Stimulated activated CD4-positive, alpha-beta T cell treated with anti-CD3 and anti-CD28 coated beads, Interleukin-12 subunit alpha, Interleukin-12 subunit beta, amount 100 ng/mL, for 24 hours (primary cell): ENCODE measurements at regions not wholly inside any gene's neighbourhood (a gene's known extent, or its start where the extent isn't known, plus 50 kb on each side); places are given as distances from the start of the nearest gene placed in this dataset.
"Not testable (repeated sequence)": the region's sequence is repeated elsewhere in the genome, so short reads cannot be mapped to it uniquely, and the experiment has no call there.

ENCODE experiments used
- DNase-seq, 2 experiments: peaks; one replicate each; pipeline ENCODE4 v3.0.0-alpha.2; 2020; ENCODE audit warnings: low read depth in 2 of 2

GRCh38 chr6:4725136-4725760, 51.0 kb upstream of the CDYL start:
- not testable (repeated sequence) for DNase-seq

GRCh38 chr6:4724727-4725126, 51.5 kb upstream of the CDYL start:
- DNase-seq = not testable (repeated sequence)

DNA sequence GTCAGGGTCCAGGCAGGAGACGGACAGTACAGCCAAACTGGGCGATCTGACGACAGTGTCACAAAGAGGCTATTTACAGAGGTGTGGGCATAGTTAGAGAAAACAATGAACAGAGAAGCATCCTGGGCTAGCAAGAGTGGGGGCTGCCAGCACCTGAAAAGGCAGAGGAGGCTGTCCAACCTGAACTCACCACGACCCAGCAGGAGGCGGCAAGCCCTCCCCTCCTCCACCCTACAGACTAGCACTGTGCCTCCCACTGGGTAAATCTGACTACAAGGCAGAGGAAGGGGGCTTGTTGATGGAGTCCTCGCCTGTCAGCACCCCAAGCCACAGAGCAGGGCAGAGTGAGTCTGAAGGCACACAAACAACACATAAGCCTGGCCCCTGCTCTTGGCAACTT, 52.8 kb upstream of the CDYL start:
- no peak for DNase-seq

DNA sequence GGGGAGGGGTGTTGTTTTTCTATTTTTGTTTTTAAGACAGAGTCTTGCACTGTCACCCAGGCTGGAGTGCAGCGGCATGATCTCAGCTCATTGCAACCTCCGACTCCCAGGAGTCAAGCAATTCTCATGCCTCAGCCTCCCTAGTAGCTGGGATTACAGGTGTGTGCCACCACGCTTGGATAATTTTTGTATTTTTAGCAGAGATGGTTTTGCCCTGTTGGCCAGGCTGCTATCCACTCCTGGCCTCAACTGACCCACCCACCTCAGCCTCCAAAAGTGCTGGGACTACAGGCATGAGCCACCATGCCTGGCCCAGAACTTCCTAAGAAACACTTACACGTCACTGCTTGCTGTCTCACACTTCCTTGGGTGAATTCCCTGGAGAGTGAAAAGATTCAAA, 54.8 kb upstream of the CDYL start:
- DNase-seq = not testable (repeated sequence)

DNA sequence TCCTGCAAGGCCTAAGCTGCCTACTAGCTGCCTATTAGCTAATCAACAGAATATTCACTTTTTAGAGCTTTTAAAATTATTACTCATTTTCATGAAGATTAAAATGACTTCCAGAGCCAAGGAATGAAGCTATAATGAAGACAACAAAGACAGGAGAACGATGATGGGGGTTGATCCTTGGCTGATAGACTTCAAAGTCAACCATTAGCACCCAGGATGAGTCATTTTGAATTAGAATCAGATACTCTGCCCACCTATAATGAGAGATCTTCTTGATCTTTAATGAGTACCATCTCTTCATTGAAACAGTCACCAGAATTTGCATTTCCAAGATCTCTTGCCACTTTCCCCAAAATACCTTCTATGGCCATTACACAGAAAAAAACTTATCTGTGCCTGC, 56.7 kb upstream of the CDYL start:
- no peak for DNase-seq

GRCh38 chr6:4717856-4718255, 58.3 kb upstream of the CDYL start:
- no peak for DNase-seq

- no peak for DNase-seq
These were observed 59.1 kb upstream of the CDYL start for GRCh38 chr6:4717124-4717523.

DNA sequence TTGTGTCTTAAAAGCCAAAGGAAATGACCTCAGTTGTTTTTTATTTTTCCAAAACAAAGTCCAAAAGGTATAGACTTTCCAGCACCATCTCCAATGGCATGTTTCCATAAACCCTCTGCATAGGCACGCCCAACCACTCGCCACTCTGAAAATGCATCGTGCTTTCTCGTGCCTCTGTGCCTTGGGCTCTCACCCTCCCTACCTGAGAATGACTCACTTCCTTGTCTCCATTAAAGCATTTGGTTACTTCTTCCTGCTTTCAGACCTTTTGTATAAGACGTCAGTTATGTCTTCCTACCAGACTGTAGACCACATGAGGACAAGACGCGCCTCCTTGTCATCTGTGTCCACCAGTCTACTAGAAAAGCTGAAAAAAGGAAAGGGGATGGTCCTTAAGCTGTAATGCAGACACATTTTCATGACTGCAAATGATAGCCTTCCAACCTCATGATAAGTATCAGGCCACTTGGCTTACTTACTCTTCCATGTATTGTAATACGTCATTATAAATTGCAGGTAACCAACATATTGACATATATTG, 61.2 kb upstream of the CDYL start:
- DNase-seq = no peak

DNA sequence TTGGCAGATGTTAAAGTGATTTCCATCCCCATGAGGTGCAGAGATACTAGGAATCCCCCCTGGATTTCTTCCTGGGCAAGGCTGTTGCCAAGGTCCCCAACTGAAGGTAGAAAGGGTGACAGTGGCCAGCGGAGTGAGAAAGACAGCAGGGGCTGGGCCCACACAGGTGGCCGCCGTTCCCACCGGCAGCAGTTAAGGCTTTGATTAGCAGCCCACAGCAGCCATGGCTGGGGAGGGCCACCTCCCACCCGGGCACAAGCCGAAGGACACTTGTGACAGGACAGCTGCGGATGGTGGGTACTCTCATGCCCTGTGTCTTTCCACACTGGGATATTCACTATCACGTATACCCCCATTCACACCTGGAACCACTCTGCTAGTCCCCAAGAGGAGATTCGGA, 63.9 kb upstream of the CDYL start:
- no peak for DNase-seq

DNA sequence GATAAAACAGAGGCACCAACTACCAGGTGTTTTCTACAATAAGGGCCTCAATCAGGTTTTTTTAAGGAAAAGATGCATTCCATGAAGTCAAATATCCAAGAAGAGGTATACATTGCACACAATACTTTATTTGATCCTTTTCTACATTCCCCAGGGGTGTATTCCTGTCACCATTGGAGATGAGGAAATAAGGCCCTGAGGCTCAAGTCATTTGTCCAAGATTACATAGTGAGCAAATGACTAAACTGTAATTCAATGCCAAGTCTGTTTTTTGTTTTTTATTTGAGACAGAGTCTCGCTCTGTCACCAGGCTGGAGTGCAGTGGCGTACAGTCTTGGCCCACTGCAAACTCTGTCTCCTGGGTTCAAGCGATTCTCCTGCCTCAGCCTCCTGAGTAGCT, 69.2 kb upstream of the CDYL start:
- no peak for DNase-seq

GRCh38 chr6:4705809-4706208, 70.4 kb upstream of the CDYL start:
- DNase-seq = no peak

DNA sequence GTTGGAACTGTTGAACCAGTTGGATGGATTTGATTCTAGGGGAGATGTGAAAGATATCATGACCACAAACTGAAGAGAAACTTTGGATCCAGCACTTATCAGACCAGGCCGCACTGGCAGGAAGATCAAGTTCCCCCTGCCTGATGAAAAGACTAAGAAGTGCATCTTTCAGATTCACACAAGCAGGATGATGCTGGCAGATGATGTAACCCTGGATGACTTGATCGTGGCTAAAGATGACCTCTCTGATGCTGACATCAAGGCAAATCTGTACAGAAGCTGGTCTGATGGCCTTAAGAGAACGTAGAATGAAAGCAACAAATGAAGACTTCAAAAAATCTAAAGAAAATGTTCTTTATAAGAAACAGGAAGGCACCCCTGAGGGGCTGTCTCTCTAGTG, 72.8 kb upstream of the CDYL start:
- DNase-seq = no peak

DNA sequence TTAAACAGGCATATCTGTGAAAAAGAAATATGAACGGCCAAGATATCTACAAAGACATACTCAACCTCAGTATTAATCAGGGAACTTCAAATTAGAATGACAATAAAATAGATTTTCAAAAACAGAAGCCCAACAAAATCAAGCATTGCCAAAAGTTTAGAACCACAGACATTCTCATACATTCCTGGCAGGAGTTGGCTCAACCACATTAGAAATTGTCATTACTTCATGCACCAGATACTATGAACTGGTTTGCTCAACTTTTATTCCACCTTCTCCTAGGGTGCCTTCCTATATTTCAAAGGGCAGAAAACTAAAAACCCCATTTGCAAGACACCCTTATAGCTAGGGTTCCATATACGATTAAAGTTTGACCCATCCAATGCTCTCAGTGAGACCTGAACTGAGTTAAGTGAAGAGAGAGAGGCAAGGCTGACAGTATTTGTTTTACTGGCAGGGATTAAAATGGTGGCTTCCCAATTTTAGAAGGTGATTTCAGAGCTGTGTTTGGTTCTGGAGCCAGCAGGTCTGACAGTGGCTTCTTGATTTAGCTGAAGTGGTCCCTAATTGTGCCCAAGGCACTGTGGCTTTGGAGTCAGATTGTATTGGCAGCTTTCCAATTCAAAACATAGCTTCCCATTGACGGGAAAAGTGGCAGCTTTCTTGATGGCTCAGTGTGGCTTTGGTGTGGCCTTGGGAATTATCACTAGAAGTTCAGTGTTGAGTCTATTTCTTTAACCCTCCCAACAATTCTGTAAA, 77.1 kb upstream of the CDYL start:
- no peak for DNase-seq

GRCh38 chr6:4693173-4693970, 82.8 kb upstream of the CDYL start:
- DNase-seq = no peak

- DNase-seq = no peak
These were observed 83.5 kb upstream of the CDYL start for GRCh38 chr6:4692664-4693063.

DNA sequence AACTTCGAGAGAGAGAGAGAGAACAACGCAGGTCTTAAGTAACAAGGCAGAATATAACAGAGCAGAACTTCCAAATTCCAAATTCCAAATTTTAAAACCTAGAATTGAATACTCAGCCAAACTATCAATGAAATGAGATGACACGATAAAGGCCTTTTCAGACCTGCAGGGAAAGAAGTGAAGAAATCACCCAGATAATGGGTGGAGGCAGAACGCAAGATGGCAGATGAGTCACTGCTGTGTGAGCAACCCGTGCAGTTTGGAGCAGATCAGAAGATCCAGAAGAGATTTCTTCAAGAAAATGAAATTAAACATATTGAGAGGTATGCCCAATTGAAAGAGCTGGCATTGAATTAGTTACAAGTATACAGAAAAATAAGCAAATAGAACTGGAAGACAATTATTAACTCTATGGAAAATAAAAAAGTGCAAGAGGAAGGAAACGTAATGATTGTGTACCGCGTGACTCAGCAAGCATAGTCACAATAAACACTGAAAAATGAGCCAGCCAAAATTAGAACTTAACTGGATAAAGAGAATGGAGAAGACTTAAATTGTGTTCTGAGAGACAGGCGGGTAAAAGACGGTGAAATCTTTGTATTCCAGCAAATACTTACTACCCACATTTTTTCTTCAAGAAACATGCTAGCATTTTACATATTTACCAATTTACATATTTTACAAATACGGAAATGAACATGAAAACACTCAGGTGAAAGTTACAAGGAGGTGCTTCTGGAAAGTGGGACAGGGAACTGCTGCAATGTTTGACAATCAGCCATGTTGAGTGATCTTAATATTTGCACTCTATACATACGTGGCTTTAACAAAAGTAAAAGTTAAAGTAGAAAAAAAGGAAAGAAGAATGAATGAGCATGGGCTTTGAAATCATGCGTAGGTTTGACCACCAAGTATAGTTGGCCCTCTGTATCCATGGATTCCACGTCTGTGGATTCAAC, 87.9 kb upstream of the CDYL start:
- DNase-seq = no peak

DNA sequence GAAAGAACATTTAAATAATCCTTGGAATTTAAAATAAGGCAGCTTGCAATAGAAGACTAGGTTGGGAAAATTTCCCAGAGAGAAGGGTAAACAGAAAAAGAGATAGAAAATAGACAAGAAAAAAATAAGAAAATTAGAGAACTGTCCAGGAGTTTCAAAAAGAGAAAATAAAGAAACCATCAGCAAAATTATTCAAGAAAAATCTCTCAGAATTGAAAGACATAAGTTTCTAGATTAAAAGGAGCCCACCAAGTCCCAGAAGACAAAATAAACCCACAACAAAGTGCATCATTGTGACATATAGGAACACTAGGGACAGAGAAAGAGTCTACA, 88.6 kb upstream of the CDYL start:
- DNase-seq = no peak

- DNase-seq = no peak
These were observed 93.6 kb upstream of the CDYL start for GRCh38 chr6:4682431-4683097.

DNA sequence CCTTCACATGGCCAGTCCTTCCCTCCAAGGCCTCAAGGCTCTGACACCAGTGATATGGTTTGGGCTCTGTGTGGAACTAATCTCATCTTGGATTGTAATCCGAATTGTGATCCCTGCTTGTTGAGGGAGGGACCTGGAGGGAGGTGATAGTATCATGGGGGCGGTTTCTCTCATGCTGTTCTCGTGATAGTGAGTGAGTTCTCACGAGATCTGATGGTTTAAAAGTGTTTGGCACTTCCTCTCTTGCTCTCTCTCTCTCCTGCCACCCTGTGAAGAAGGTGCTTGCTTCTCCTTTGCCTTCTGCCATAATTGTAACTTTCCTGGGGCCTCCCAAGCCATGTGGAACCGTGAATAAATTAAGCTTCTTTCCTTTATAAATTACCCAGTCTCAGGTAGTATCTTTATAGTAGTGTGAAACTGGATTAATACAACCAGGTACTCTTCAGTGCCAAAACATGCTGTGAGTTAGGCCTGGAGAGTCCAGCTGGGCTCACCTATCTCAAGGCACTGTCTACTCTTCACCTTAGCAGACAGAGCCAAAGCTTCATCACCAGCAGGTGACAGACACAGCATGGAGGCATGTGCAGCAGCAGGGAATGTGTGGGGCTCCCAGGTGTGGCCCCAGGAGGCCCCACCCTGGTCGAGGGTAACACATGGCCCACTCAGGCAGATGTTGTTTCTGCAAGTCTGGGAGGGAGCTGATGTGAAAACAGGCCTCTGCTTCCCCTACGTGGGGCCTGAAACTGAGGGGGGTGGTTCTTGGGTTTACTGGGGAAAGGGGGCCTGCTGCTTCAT, 97.5 kb upstream of the CDYL start:
- no peak for DNase-seq

- no peak for DNase-seq
These were observed 98.5 kb upstream of the CDYL start for GRCh38 chr6:4677751-4678065.
